ENCODE measurements at regions not wholly inside any gene's neighbourhood (a gene's known extent, or its start where the extent isn't known, plus 50 kb on each side); places are given as distances from the start of the nearest gene placed in this dataset.

GRCh38 chr14:87579036-87579435, 413.9 kb downstream of the GALC start:
- Histone ChIP-seq H3K4me2 (ENCODE audit: low read length) (no peak overlapping the region), H3K79me2 (ENCODE audit: insufficient read depth, low read length) (no peaks in the 10 kb centered on the region), H3K4me3 (ENCODE audit: insufficient read depth, low read depth, low read length) (no peak overlapping the region), H3K27me3 (ENCODE audit: insufficient read depth, low read length) (no peaks in the 10 kb centered on the region), H3K9ac (ENCODE audit: low read length) (no peak overlapping the region), H3K4me1 (ENCODE audit: insufficient read depth, low read length) (no peaks in the 10 kb centered on the region), H2AFZ (ENCODE audit: low read depth, low read length) (no peak overlapping the region), H3K27ac (ENCODE audit: low read depth, low read length) (no peak overlapping the region), H3K36me3 (ENCODE audit: insufficient read depth, low read length) (no peaks in the 10 kb centered on the region), H4K20me1 (ENCODE audit: insufficient read depth, low read length) (no peaks in the 10 kb centered on the region), H3K9me3 (ENCODE audit: insufficient read depth, low read depth, low read length) (no peaks in the 10 kb centered on the region)
- H3K4me3 Mint-ChIP-seq (ENCODE audit: unreplicated experiment) = no peak overlapping the region
- FAIRE-seq (no peak), DNase-seq (ENCODE audit: low read depth) (no peak)
- no peak overlapping the region for H3K27ac Mint-ChIP-seq (ENCODE audit: unreplicated experiment)
- H3K36me3 Mint-ChIP-seq (ENCODE audit: low read depth, unreplicated experiment) = no peaks in the 10 kb centered on the region
- no peaks in the 10 kb centered on the region for H3K4me1 Mint-ChIP-seq (ENCODE audit: low read depth, unreplicated experiment)
- H3K9me3 Mint-ChIP-seq (ENCODE audit: unreplicated experiment) = no peaks in the 10 kb centered on the region
- peaks cover 4% of the 10 kb centered on the region for H3K27me3 Mint-ChIP-seq (ENCODE audit: low read depth, unreplicated experiment)
- no peak for TF ChIP-seq CTCF (IDR thresholded peaks at IDR 0.05; ENCODE audit: insufficient read depth, low read depth, low read length)
- TF ChIP-seq EZH2 (IDR thresholded peaks at IDR 0.05; ENCODE audit: insufficient read depth, low read length) = no peak

- H3K79me2 ChIP-seq (ENCODE audit: insufficient read depth, low read length) = no peaks in the 10 kb centered on the region
These were observed 417.6 kb downstream of the GALC start for GRCh38 chr14:87575378-87575777.

More at GRCh38 chr14:87575378-87575777, 417.6 kb downstream of the GALC start:
- H3K9me3 ChIP-seq (ENCODE audit: insufficient read depth, low read depth, low read length) = no peaks in the 10 kb centered on the region
- H3K27me3 Mint-ChIP-seq (ENCODE audit: low read depth, unreplicated experiment) = no peaks in the 10 kb centered on the region
- H3K9ac ChIP-seq (ENCODE audit: low read length) = no peak overlapping the region
- TF ChIP-seq CTCF (IDR thresholded peaks at IDR 0.05; ENCODE audit: insufficient read depth, low read depth, low read length) = no peak
- TF ChIP-seq EZH2 (IDR thresholded peaks at IDR 0.05; ENCODE audit: insufficient read depth, low read length) = no peak
- no peak overlapping the region for H2AFZ ChIP-seq (ENCODE audit: low read depth, low read length)
- H3K4me2 ChIP-seq (ENCODE audit: low read length) = no peak overlapping the region
- no peak for DNase-seq (ENCODE audit: low read depth)
- H3K4me1 ChIP-seq (ENCODE audit: insufficient read depth, low read length) = no peaks in the 10 kb centered on the region
- no peak for FAIRE-seq
- H3K27ac Mint-ChIP-seq (ENCODE audit: unreplicated experiment) = no peak overlapping the region
- no peaks in the 10 kb centered on the region for H4K20me1 ChIP-seq (ENCODE audit: insufficient read depth, low read length)
- no peaks in the 10 kb centered on the region for H3K9me3 Mint-ChIP-seq (ENCODE audit: unreplicated experiment)
- no peaks in the 10 kb centered on the region for H3K4me1 Mint-ChIP-seq (ENCODE audit: low read depth, unreplicated experiment)
- no peak overlapping the region for H3K4me3 Mint-ChIP-seq (ENCODE audit: unreplicated experiment)
- H3K36me3 Mint-ChIP-seq (ENCODE audit: low read depth, unreplicated experiment) = no peaks in the 10 kb centered on the region
- H3K36me3 ChIP-seq (ENCODE audit: insufficient read depth, low read length) = no peaks in the 10 kb centered on the region
- no peaks in the 10 kb centered on the region for H3K27me3 ChIP-seq (ENCODE audit: insufficient read depth, low read length)
- no peak overlapping the region for H3K27ac ChIP-seq (ENCODE audit: low read depth, low read length)
- H3K4me3 ChIP-seq (ENCODE audit: insufficient read depth, low read depth, low read length) = no peak overlapping the region
